H9 (cell line): ENCODE measurements at regions not wholly inside any gene's neighbourhood (a gene's known extent, or its start where the extent isn't known, plus 50 kb on each side); places are given as distances from the start of the nearest gene placed in this dataset.

Experiments
- DNase-seq: peaks from one replicate; pipeline ENCODE4 v3.0.0-alpha.2; 2017
- H2AFZ ChIP-seq: one replicate; pipeline ENCODE4 v1.6.1; 2013; ENCODE audit warnings: mild to moderate bottlenecking, low read length, control low read depth, moderate library complexity
- H2AK5ac ChIP-seq: 2 replicates; pipeline ENCODE4 v1.6.1; 2013; ENCODE audit warnings: low read length, control low read depth, mixed read lengths; ENCODE audit not compliant: insufficient read length
- H2BK120ac ChIP-seq: one replicate; pipeline ENCODE4 v1.6.1; 2013; ENCODE audit warnings: low read depth, mild to moderate bottlenecking, low read length, control low read depth, inconsistent platforms; ENCODE audit not compliant: poor library complexity, severe bottlenecking
- H2BK12ac ChIP-seq: 2 replicates; pipeline ENCODE4 v1.6.1; 2013; ENCODE audit warnings: low read length, control low read depth, mixed read lengths, low read depth; ENCODE audit not compliant: insufficient read length
- H2BK15ac ChIP-seq: 2 replicates; pipeline ENCODE4 v1.6.1; 2013; ENCODE audit warnings: low read depth, low read length, control low read depth
- H2BK20ac ChIP-seq: one replicate; pipeline ENCODE4 v1.6.1; 2013; ENCODE audit warnings: low read depth, mild to moderate bottlenecking, low read length, control low read depth, inconsistent platforms; ENCODE audit not compliant: poor library complexity, severe bottlenecking
- H2BK5ac ChIP-seq: 2 replicates; pipeline ENCODE4 v1.6.1; 2013; ENCODE audit warnings: low read length, control low read depth, mixed read lengths; ENCODE audit not compliant: insufficient read length
- H3K14ac ChIP-seq: 2 replicates; pipeline ENCODE4 v1.6.1; 2013; ENCODE audit warnings: low read length, control low read depth; ENCODE audit not compliant: insufficient read depth
- H3K18ac ChIP-seq: 2 replicates; pipeline ENCODE4 v1.6.1; 2013; ENCODE audit warnings: low read depth, mild to moderate bottlenecking, mixed read lengths, low read length, control low read depth; ENCODE audit not compliant: insufficient read length
- H3K23ac ChIP-seq: 2 replicates; pipeline ENCODE4 v1.6.1; 2013; ENCODE audit warnings: low read length, control low read depth, mixed read lengths, low read depth; ENCODE audit not compliant: insufficient read length
- H3K23me2 ChIP-seq: 2 replicates; pipeline ENCODE4 v1.6.1; 2013; ENCODE audit warnings: low read depth, mild to moderate bottlenecking, mixed read lengths, low read length, control low read depth; ENCODE audit not compliant: insufficient read length, poor library complexity, severe bottlenecking
- H3K27ac ChIP-seq: 2 replicates; pipeline ENCODE4 v1.5.1; 2013; ENCODE audit warnings: low read length, control low read depth, mixed read lengths, low read depth; ENCODE audit not compliant: insufficient read length
- H3K27me3 ChIP-seq: 2 replicates; pipeline ENCODE4 v1.6.1; 2013; ENCODE audit warnings: low read length, control low read depth, inconsistent platforms; ENCODE audit not compliant: insufficient read depth
- H3K4ac ChIP-seq: 2 replicates; pipeline ENCODE4 v1.6.1; 2013; ENCODE audit warnings: low read depth, mild to moderate bottlenecking, control low read depth, inconsistent platforms, low read length, moderate library complexity
- H3K4me1 ChIP-seq: 2 replicates; pipeline ENCODE4 v1.6.1; 2013; ENCODE audit warnings: low read length, control low read depth, inconsistent platforms; ENCODE audit not compliant: insufficient read depth
- H3K4me2 ChIP-seq: 2 replicates; pipeline ENCODE4 v1.6.1; 2013; ENCODE audit warnings: low read length, control low read depth, mixed read lengths; ENCODE audit not compliant: insufficient read length, insufficient read depth
- H3K56ac ChIP-seq: 2 replicates; pipeline ENCODE4 v1.6.1; 2013; ENCODE audit warnings: low read depth, mild to moderate bottlenecking, mixed read lengths, low read length, control low read depth; ENCODE audit not compliant: insufficient read length
- H3K79me1 ChIP-seq: 2 replicates; pipeline ENCODE4 v1.6.1; 2013; ENCODE audit warnings: low read depth, mild to moderate bottlenecking, moderate library complexity, low read length, control low read depth, inconsistent platforms; ENCODE audit not compliant: insufficient read depth, poor library complexity, severe bottlenecking
- H3K79me2 ChIP-seq: 2 replicates; pipeline ENCODE4 v1.6.1; 2013; ENCODE audit warnings: low read length, control low read depth, inconsistent platforms; ENCODE audit not compliant: insufficient read depth
- H3K9ac ChIP-seq: 2 replicates; pipeline ENCODE4 v1.6.1; 2013; ENCODE audit warnings: low read length, control low read depth, mixed read lengths; ENCODE audit not compliant: insufficient read length; ENCODE audit errors: extremely low read depth
- H3K9me3 ChIP-seq: one replicate; pipeline ENCODE4 v1.6.1; 2013; ENCODE audit warnings: low read depth, low read length, inconsistent platforms; ENCODE audit not compliant: control insufficient read depth
- H3T11ph ChIP-seq: one replicate; pipeline ENCODE4 v1.6.1; 2013; ENCODE audit warnings: mild to moderate bottlenecking, low read length, control low read depth, inconsistent platforms
- H4K20me1 ChIP-seq: one replicate; pipeline ENCODE4 v1.6.1; 2013; ENCODE audit not compliant: control insufficient read depth, insufficient read length, insufficient read depth
- H4K5ac ChIP-seq: 2 replicates; pipeline ENCODE4 v1.6.1; 2013; ENCODE audit warnings: low read depth, mild to moderate bottlenecking, mixed read lengths, low read length, control low read depth; ENCODE audit not compliant: insufficient read length
- H4K8ac ChIP-seq: replicated peaks from 2 replicates; pipeline ENCODE4 v1.6.1; 2013; ENCODE audit warnings: low read length, control low read depth, mixed read lengths, low read depth; ENCODE audit not compliant: insufficient read length
- H4K91ac ChIP-seq: 2 replicates; pipeline ENCODE4 v1.6.1; 2013; ENCODE audit warnings: low read depth, mild to moderate bottlenecking, moderate library complexity, mixed read lengths, low read length, control low read depth; ENCODE audit not compliant: insufficient read length
- H3K27ac Mint-ChIP-seq, 3 experiments: 2 replicates in 2 of 3; 3 replicates in 1 of 3; pipeline ENCODE4 v1.8.0; 2020 to 2021; ENCODE audit warnings: mixed read lengths in 3 of 3, mild to moderate bottlenecking in 1 of 3, moderate library complexity in 1 of 3
- H3K27me3 Mint-ChIP-seq: 2 replicates; pipeline ENCODE4 v1.8.0; 2021; ENCODE audit warnings: low read depth, mild to moderate bottlenecking, moderate library complexity, mixed read lengths
- H3K36me3 Mint-ChIP-seq, 3 experiments: 2 replicates in 2 of 3; 3 replicates in 1 of 3; pipeline ENCODE4 v1.8.0; 2020 to 2021; ENCODE audit warnings: low read depth in 3 of 3, mixed read lengths in 3 of 3; ENCODE audit not compliant: insufficient read depth in 1 of 3
- H3K4me1 Mint-ChIP-seq, 2 experiments: 2 replicates each; pipeline ENCODE4 v1.8.0; 2020; ENCODE audit warnings: mixed read lengths in 2 of 2
- H3K4me3 Mint-ChIP-seq, 2 experiments: 2 replicates in 1 of 2; 3 replicates in 1 of 2; pipeline ENCODE4 v1.8.0; 2020 to 2021; ENCODE audit warnings: mild to moderate bottlenecking in 2 of 2, mixed read lengths in 2 of 2, moderate library complexity in 1 of 2
- H3K9me3 Mint-ChIP-seq, 2 experiments: 2 replicates in 1 of 2; 3 replicates in 1 of 2; pipeline ENCODE4 v1.8.0; 2020; ENCODE audit warnings: mild to moderate bottlenecking in 2 of 2, mixed read lengths in 2 of 2, moderate library complexity in 1 of 2
- CTCF ChIP-seq: fragments of 200-600 bp; sonication (generic); conservative IDR thresholded peaks from 3 replicates; pipeline ENCODE4 v1.8.0; 2021; ENCODE audit warnings: antibody characterized with exemption, mild to moderate bottlenecking
- WGBS: extraction: QIAGEN DNeasy Blood & Tissue Kit; methylation state at CpG from one replicate; pipeline ENCODE4 v1.1.7; 2013; ENCODE audit warnings: missing lambda C conversion rate, low lambda C conversion rate, mixed read lengths; ENCODE audit not compliant: insufficient read length; ENCODE audit errors: extremely low coverage; 5-methylcytosine and 5-hydroxymethylcytosine counted together

- Mint-ChIP-seq H3K9me3 (peaks cover 14 to 15% of the 10 kb centered on the region in 2 experiments; a peak in 4 of 5 replicates), H3K4me3 (no peak overlapping the region), H3K27me3 (no peaks in the 10 kb centered on the region), H3K27ac (no peak overlapping the region), H3K4me1 (peaks cover 3 to 6% of the 10 kb centered on the region in 2 experiments), H3K36me3 (peaks cover 0 to 16% (median 8%) of the 10 kb centered on the region in 3 experiments; a peak in 4 of 7 replicates)
- H2AFZ ChIP-seq = no peak overlapping the region
- no peak overlapping the region for H2BK12ac ChIP-seq
- no peak overlapping the region for H3K23ac ChIP-seq
- no peaks in the 10 kb centered on the region for H3K79me2 ChIP-seq
- H3K4me2 ChIP-seq = no peak overlapping the region
- H4K20me1 ChIP-seq = no peaks in the 10 kb centered on the region
- H2BK120ac ChIP-seq = no peak overlapping the region
- no peak for TF ChIP-seq CTCF
- H3K4me1 ChIP-seq = no peaks in the 10 kb centered on the region; the same call in 1 of the 2 replicates
- DNase-seq = no peak
- peaks cover 6% of the 10 kb centered on the region for H3K9me3 ChIP-seq
- H3T11ph ChIP-seq = no peak overlapping the region
- H3K4ac ChIP-seq = no peak overlapping the region
- H4K91ac ChIP-seq = no peak overlapping the region
- no peaks in the 10 kb centered on the region for H3K79me1 ChIP-seq
- no peaks in the 10 kb centered on the region for H3K27me3 ChIP-seq
- H3K56ac ChIP-seq = no peak overlapping the region
- no peak overlapping the region for H2AK5ac ChIP-seq
- no peak overlapping the region for H2BK15ac ChIP-seq
- no peak overlapping the region for H2BK5ac ChIP-seq
- no peak overlapping the region for H3K9ac ChIP-seq
- no peak overlapping the region for H4K8ac ChIP-seq
- H2BK20ac ChIP-seq = no peak overlapping the region
- no peak overlapping the region for H3K18ac ChIP-seq
- no peak overlapping the region for H4K5ac ChIP-seq
- WGBS = no CpG with 5 or more reads among the region's 1 CpG
- H3K27ac ChIP-seq = no peak overlapping the region
- H3K14ac ChIP-seq = no peak overlapping the region
- no peaks in the 10 kb centered on the region for H3K23me2 ChIP-seq
Measured at GRCh38 chr12:47396902-47397663, 308.7 kb downstream of the RPAP3 start.
